ENCODE measurements at regions not wholly inside any gene's neighbourhood (a gene's known extent, or its start where the extent isn't known, plus 50 kb on each side); places are given as distances from the start of the nearest gene placed in this dataset.

DNA sequence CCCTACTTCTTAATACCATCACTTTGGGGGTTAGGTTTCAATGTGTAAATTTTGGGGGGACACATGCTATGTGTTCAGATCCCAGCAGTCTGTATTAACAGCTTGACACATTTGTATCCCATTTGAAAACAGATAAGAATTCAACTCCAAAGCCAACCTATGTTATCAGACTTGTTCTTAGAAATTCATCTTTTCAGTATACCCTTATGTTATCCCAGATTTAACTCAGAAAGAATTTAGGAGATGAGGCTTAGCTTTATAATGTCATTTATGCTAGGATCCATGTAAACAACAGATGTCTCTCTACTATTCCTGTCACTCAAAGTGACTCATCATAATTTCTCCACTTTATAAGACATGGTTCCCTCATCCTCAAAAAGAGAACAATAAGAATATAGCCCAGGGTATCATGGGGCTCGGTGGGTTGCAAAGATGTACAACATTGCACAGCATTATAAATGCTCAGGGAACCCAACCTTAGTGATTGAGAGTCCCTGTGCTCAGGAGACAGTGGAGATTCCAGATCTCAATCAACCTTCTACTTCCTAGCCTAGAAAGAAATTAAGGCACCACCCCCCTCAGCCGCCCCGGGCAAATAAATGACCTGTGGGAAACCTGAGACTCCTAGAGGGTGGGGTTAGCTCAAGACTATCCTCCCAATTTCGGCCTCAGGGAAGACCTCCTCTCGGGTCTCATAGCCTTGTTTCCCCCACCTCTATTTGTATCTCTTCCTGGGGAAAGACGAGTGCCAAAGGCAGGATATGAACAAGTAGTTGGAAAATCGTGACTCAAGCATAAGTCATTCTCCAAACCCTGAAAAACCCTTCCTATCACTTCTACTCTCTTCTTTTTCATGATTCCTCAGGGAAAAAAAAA, 265.1 kb upstream of the CAMK1G start:
- no peak for DNase-seq

DNA sequence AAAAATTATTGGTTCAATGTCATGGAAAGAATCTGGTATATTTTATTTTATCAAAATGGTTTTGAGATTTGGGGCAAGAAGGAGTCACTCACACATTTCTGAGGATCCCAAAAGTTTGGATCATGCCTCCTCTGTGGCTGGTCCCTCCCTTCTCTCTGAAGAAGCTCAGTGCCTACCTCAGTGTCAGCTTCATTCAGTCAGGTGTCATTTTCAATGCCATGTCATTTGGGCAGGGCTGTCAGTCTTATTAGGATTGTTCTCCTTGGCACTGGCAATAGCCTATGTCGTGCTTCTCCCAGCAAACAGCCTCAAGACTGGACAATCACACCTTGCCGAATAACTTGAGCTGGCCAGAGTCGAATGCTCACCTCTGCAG, 264.5 kb upstream of the CAMK1G start:
- DNase-seq = no peak

DNA sequence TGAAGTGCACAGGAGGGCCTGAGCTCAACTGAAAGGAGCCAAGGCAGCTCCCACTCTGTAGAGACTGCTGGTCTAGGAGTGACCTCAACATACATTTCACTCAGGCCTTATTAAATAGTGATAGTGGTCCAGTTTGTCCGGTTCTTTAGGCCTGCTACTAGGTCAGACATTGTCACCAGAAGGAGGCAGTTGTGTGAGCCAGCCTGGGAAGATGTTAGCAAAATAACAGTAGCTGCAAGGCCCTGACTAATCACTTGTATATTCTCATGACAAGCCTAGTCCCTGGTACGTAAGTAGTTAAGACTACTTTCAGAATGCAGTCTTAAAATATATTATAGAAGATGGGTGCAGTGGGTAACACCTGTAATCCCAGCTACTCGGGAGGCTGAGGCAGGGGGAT, 264.0 kb upstream of the CAMK1G start:
- DNase-seq = no peak

DNA sequence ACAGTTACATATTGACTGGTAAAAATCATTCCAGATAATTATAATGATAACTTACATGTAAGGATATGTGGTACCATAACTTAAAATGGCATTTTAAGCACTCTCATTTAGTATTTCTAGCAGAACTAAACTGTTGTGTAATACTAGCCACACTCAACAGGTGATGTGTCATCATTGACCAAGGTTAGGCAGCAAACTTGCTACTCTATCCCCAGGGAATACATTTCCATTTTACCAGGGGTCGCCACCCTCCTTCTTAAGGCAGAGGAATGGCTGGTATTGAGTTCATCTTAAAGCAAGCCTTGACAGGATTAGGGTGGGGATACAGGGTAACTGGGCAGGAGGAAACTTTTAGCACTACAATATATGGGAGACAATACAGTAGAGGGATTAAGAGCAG, 259.8 kb upstream of the CAMK1G start:
- DNase-seq = no peak

DNA sequence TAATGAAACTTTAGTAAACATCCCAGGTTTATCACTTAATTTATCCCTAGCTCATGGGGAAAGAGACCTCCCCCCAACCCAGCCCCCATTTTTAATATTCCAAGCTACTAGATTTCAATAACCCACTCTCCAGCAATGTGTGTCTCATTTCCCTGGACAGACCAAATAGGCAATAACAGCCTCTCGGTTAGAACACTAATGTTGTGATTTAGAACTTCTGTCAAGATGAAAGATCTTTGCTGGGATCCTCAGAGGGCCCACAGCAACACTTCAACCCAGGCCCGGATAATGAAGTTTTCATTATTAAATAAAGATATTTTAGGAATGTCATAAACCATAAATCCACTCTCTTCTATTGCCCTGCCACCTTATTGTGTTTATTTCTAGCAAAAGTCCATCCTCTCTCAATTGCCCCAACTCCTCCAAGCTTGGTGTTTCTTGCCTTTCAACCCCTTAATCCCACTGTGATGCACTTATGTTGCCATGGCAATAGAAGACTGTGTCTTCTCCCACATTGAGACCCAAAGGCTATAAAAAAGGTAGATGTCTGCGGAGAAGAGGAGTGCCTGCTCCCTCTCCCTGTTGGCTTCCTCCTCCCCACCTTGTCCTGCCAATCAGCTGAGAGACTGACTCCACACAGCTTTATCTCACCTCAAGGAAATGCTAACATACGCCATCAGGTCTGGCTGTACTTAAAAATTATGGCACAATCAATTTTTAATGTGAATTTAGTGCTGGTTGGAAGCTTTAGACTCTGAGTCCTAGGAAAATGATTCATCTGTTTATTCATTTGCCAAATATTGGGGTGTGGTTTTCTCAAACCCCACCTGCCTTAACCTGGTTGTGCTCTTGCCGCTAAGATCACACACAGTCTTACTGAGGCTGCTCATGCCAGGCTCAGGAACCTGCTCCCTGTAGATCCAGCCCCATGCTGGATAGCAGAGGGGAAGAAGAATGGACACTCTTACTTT, 258.3 kb upstream of the CAMK1G start:
- no peak for DNase-seq

DNA sequence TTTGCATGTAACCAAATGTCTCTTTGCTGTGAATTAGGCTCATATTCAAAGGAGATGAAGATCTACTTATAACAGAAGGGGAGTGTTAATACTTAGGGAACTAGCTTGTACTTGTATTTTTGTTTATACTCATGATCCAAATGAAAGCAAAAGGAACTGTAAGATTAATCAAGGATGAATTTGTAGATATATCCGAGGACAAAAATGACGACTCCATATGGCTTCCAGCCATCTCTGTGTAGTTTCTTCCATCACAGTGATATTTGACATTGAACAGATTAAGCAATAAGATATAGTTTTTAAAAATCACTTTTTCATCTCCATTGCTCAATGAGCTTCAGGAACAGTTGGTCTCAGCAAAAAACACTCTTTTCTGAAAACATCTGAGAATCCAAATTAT, 257.4 kb upstream of the CAMK1G start:
- no peak for DNase-seq

DNA sequence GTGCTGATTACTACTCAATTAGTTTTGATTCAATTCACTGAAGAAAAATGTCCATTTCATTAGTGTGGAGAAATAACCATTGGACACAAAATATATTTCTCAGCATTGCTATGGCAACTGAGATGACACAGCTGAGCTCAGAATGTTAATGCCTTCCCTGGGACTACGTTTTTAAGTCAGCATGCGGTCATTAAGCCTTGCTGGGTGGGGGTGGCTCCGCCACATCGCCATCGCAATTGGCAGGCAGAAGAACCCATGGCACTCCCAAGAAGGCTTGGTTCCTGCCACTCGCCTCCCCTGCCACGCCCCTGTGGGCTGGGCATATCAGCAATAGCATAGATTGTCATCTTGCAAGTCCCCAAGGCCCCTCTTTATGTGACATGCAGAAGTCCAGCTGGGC, 256.7 kb upstream of the CAMK1G start:
- DNase-seq = no peak

DNA sequence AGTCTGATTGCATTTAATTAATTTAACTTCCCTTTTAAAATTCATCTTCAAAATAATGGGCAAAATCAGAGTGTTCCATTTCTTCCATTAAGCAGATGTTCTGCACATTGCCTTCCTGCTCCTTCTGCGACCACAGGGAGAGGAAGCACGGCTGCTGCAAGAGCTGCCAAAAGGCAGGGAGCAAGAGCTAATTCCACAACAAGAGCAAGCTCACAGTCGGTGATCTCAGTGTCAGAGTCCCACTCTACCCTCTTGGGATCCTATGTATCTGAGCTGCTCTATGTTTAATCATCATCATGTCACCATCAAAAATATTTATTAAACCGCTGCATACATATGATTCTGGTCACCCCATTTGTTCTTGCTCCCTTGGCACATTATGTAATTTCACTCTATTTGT, 255.3 kb upstream of the CAMK1G start:
- DNase-seq = no peak

DNA sequence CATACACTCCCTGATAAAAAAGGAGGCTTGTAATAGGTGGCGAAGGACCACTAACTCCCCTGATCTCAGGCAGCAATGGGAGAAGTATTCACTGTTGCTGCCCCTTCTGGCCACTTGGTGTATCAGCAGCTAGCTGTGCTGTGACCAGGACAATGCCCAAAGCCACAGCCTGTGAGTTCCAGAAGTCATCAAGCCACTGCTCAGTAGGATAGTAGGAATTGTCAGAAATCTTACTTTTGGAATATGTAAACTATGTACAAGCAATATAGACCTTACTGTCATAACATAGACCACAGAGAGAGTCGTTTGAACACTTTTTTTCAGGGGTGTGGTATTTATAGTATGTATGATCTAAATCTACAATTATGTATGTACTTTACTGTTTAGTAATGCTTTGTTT, 248.3 kb upstream of the CAMK1G start:
- DNase-seq = peak; percentile 27 to 49 (median 48)

DNA sequence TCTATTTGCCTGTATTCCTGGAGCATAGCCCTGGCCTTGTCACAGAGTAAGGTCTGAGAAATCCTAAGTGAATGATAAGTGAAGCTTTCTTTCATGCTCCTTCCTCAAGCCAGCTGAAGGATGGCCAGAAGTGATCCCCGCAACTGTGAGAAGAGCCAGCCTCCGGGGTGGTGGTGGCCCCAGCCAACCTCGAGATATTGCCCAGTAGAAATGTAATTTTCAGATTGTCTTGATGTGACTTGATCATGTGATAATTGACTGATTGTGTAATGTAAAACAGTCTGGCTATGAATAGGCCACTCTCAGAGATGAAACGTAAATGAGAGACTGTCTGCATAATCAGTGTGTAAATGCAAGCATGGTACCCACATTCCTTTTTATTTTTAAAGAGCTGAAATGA, 242.4 kb upstream of the CAMK1G start:
- DNase-seq = no peak

DNA sequence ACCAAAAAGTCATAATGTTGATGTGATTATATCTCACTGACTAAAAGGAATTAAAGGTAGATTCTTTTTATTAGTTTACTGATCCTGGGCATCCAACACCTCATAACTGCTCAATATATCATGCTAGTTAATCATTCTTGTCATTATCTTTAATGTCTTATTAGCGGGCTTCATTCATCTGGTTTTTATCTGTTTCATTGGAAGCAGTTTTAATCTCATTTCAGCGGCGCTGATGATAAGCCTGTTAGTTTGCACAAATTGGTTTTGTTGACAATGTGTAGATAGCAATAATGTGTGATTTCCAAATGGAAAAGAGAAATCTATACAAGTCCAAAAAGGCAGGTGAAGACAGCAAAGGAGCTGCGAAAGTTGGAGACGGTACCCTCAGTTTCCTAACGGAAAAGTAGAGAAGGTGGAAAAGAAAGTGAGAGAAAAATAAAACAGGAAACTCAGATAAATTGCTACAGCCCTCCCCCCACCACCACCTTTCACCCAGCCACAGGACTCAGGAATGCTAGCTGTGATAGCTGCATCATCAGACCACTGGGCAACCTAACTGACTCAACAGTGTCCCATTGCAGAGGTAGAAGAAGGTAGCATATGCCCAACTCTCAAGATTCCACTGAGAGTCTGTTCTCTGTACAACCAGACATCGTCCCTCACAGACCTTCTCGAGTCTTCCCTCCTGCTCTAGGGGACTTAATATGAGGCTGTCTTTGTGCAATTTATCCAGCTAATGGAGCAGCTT, 241.7 kb upstream of the CAMK1G start:
- no peak for DNase-seq

DNA sequence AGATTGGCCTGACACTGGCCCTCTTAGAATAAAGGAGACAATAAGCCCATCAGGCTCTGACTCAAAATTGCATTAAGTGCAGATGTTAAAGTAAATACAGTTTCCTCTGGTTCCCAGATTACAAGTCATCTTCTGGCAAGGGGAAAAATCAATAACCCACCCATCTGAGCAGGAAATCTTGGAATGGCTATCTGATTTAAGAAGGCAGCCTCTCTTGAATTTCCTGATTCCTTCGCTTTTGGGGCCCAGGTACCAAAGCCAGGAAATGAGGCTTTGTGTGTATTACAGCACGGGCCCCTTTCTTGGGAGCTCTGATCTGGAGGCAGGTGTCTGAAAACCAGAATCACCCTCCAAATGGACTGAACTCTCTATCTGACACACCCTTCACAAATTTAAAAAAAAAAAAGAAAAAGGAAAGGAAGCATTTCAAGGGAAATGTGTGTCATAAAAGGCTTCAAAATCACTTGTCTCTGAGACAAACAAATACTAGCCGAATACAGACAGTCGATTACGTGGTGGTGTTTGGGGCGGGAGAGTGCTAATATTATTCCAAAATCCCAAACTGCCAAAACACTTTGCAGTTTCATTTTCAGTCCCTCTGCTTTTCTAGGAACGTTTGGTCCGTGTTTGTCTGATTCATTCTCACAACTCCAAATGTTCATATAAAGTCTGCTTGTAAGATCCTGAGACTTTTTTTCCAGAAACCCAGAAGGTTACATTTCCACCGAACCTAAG, 240.9 kb upstream of the CAMK1G start:
- DNase-seq = no peak

DNA sequence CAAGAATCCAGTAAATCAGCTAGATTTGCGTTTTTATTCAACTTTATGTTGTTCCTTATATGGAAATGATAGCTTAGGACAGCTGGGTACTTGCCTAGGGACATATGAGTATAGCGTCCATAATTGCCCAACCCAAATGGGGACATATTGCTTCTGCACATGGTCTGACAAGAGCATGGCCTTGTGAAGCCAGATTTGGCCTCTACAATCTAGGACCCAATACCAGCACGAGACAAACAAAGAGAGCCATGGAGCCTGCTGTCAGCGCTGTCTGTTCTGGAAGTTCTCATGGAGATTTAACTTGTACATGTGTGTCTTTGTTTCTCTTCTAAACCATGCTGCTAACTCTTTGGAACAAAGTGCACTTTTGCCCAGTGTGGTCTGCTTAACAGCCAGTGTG, 240.0 kb upstream of the CAMK1G start:
- no peak for DNase-seq

DNA sequence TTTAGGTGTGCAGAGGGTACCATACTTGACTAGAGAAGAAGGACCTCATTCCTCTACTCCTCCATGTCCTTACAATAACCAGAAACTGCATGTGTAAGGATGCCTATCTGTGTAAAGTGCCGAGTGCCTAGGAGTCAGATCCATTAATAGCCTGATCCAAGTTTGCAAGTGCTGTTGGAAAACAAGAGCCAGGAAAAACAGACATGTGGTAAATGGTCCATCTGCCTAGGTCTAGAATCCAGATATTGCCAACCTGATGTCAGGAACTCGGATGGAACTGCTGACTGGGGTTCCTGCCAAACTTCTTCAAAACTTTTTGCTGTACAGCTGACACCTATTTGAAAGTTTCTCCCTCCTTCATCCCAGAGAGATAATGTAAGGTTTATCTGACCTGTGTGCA, 239.4 kb upstream of the CAMK1G start:
- no peak for DNase-seq

DNA sequence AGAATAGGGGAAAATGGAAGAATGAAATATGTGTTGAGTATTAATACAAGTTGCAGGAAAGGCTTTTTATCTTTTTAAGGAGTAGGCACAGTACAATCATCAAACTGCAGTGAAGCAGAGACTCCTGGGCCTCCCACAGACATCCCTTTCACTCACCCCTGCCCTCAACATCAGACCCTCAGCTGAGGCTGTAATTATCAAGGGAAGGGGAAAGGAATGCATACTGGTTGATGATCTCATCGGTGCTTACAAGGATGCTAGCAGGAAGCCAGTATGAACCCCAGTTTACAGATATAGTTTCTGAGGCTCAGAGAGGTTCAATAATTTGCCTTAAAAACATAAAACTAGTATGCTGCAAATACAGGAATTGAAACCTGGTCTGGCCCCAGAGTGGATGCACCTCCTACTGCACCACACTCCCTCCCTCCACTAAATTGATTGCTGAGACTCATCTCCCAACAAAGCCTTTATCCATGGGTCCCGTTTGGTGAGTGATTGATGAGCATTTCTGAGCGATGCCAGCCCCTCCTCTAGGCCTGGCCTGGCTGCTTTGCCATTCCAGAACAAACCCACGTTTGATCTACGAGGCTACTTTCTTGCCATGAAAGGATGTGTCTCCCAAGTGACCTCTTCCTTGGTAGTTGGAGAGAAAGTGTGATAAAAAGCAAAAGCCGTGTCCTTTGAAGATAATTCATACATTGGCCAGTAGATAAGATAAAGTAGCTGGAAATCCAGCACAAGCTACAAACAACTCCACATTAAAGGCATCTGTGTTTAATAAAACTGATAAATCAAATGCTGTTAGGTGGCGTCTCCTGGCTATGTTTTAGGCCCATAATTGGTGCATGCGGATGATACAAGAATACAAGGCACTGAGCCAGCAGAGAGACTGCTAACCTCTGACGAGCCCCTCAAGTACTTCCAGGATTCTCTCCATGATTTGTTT, 233.9 kb upstream of the CAMK1G start:
- no peak for DNase-seq

DNA sequence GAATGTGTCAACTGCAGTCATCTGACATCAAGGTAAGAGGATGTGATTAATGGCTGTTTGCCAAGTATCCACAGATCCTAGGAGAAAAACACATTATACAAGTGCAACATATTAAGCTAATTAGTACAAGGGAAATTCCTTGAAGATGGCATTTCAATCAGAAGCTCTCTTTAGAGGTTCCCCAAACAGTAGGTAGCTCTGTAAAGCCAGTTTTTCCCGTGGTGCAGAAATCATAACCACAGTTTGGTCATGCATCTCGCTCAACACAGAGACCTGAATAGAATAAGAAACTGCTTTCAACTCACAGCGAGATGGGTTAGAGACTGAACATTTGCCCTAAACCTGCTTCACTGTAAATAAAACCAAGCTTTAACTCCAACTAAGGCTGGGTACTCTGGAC, 230.5 kb upstream of the CAMK1G start:
- DNase-seq = no peak

DNA sequence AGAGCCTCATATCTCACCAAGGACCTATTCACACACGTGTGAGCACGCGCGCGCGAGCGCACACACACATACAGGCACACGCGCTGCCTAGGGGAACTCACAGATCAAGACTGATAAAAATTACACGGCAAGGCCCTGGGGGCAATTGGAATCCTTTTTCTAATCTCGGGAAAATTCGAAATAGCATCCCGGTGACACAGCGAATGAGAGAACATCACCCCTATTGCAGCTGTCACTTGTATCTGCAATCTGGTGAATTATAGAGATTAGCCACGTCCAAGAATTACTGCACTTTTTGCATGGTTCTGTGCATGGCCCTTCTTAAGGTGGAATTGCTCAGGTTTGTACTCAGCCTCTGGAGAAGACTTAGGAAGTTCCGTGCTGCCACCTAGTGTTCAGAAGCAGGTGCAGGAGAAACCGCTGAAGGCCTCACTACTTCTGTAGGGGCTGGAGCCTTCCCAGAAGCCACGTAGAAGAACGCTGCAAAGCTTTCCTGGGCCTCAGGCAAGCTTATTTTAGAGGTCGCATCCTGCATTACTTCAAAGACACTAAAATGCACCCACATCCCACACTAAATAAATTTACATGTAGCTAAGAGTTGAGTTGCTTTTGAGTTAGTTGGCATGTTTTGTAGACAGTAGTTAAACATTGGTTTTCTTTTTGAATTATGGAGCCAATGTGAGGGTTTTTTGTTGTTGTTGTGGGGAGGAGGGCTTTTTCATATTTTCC, 229.2 kb upstream of the CAMK1G start:
- peak; percentile 79 to 84 (median 84) for DNase-seq

DNA sequence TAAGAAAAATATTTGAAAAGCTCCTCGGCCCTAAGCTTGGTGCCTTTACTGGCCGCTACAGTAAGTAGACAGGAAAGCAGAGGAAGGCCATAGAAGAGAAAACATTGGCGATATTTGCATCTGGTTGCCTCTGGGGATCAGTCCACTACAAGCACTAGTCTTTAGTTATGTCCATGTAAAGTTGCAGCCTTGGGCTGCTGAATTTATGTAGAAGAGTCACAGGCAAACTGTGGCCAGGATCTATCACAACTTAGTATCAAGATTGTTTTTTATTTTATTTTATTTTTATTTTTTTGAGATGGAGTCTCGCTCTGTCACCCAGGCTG, 228.7 kb upstream of the CAMK1G start:
- DNase-seq = no peak

DNA sequence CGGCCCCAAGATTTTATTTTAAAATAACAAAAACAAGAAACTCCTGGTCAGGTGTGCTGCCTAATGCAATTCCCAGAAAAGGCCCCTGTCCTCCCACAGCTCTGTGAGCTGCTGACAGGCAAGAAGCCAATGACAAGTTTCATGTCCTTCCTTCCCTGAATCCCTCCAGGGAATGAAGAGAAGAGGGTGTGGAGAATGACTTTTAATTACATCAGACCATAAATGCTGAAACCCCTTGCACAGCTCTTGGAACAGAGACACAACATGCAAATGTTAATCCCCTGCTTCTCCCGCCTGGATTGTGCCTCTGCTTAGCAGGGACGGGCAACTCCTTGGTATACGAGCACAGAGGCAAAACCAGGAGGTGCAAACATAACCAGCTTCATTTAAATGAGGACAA, 228.1 kb upstream of the CAMK1G start:
- DNase-seq = no peak

DNA sequence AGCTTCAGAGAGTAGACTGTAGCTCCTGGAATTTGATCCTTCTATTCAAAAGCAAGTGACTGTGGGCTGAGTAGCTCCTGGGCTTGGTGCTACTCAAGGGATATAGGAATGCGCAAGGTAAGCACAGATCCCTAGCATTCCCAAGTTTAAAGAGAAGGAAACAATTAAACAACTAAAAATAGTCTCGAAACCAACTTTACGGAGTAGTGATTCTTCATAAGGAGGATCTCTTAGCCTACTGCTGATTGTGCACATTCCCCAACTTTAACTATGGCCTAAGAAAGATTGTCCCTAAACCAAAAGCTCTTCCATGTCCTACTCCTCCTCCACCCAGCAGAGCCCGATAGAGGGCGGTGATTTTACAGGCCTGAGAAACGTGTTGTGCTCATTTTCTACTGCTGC, 226.5 kb upstream of the CAMK1G start:
- DNase-seq = no peak

DNA sequence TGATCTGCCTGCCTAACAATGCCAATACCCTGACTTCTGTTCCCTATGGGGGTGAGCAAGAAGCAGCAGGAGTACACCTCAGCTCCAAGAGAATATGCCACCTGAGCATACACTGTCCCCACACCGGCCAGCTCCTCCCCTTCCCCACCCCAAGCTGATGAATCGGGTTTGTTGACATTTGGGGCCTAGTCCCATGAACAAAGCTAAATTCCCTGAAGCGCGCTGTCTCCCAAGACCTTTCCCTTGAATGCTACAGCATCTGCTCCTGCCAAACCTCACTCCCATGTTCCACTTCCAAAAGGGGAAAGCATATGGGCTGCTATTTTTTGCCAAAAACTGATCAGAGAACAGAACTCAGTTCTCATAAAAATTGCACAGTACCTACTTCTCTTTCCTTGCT, 220.4 kb upstream of the CAMK1G start:
- no peak for DNase-seq
